GM12878 (cell line): ENCODE measurements at regions not wholly inside any gene's neighbourhood (a gene's known extent, or its start where the extent isn't known, plus 50 kb on each side); places are given as distances from the start of the nearest gene placed in this dataset.

Experiments used
- MXI1 ChIP-seq: fragments of 150-350 bp; IDR thresholded peaks from 2 replicates; pipeline ENCODE4 v1.6.1; 2011; ENCODE audit warnings: low read depth, mild to moderate bottlenecking, inconsistent platforms, low read length, improper control_type of control experiment
- SKIL ChIP-seq: fragments of 450-650 bp; IDR thresholded peaks from 2 replicates; pipeline ENCODE4 v1.6.1; 2017; ENCODE audit warnings: mild to moderate bottlenecking, low read depth, inconsistent platforms; ENCODE audit not compliant: poor library complexity, severe bottlenecking

- TF ChIP-seq MXI1 (no peak), SKIL (no peak)
These were observed 164.9 kb upstream of the IL12A start for GRCh38 chr3:159823780-159824179.
